DND-41 (cell line): ENCODE measurements at regions not wholly inside any gene's neighbourhood (a gene's known extent, or its start where the extent isn't known, plus 50 kb on each side); places are given as distances from the start of the nearest gene placed in this dataset.

Source experiments
- ATAC-seq: fragments of 200-7000 bp; cut with Tn5 transposase; 3 replicates; pipeline ENCODE4 v1.9.1; 2021; ENCODE audit warnings: low read depth; ENCODE audit not compliant: insufficient read depth
- DNase-seq: peaks from one replicate; pipeline ENCODE4 v3.0.0-alpha.2; 2020
- H2AFZ ChIP-seq: 2 replicates; pipeline ENCODE4 v1.6.0; 2012; ENCODE audit warnings: low read depth, low read length
- H3K27ac ChIP-seq: 2 replicates; pipeline ENCODE4 v1.5.1; 2012; ENCODE audit warnings: low read length, inconsistent platforms
- H3K27me3 ChIP-seq: fragments of 200-600 bp; sonication (generic); 2 replicates; pipeline ENCODE4 v1.6.0; 2012; ENCODE audit warnings: low read length, mild to moderate bottlenecking, inconsistent platforms; ENCODE audit not compliant: insufficient read depth, poor library complexity
- H3K36me3 ChIP-seq: 2 replicates; pipeline ENCODE4 v1.5.1; 2012; ENCODE audit warnings: low read length, inconsistent platforms; ENCODE audit not compliant: insufficient read depth
- H3K4me1 ChIP-seq: 2 replicates; pipeline ENCODE4 v1.5.1; 2012; ENCODE audit warnings: mild to moderate bottlenecking, low read length; ENCODE audit not compliant: insufficient read depth
- H3K4me2 ChIP-seq: 2 replicates; pipeline ENCODE4 v1.6.0; 2012; ENCODE audit warnings: mild to moderate bottlenecking, moderate library complexity, low read length, inconsistent platforms; ENCODE audit not compliant: insufficient read depth
- H3K4me3 ChIP-seq, 2 experiments: fragments of 200-600 bp in 1 of 2; shearing (Covaris generic) in 1 of 2; 2 replicates each; pipeline ENCODE4 v1.5.1; 2012 to 2016; ENCODE audit warnings: inconsistent platforms in 2 of 2, low read length in 2 of 2, mild to moderate bottlenecking in 2 of 2, low read depth in 1 of 2, moderate library complexity in 1 of 2
- H3K79me2 ChIP-seq: 2 replicates; pipeline ENCODE4 v1.6.0; 2012; ENCODE audit warnings: low read length, inconsistent platforms; ENCODE audit not compliant: insufficient read depth
- H3K9ac ChIP-seq: 2 replicates; pipeline ENCODE4 v1.6.0; 2012; ENCODE audit warnings: low read depth, mild to moderate bottlenecking, inconsistent platforms, low read length, moderate library complexity
- H3K9me3 ChIP-seq: 2 replicates; pipeline ENCODE4 v1.5.1; 2012; ENCODE audit warnings: low read length, moderate library complexity, mild to moderate bottlenecking, inconsistent platforms; ENCODE audit not compliant: insufficient read depth, severe bottlenecking
- H4K20me1 ChIP-seq: 2 replicates; pipeline ENCODE4 v1.6.0; 2012; ENCODE audit warnings: low read length; ENCODE audit not compliant: insufficient read depth
- CTCF ChIP-seq: IDR thresholded peaks from 2 replicates; pipeline ENCODE4 v1.5.1; 2012; ENCODE audit warnings: borderline replicate concordance, low read length, moderate library complexity, mild to moderate bottlenecking; ENCODE audit not compliant: poor library complexity, severe bottlenecking; ENCODE audit errors: extremely low read depth
- EZH2 ChIP-seq: IDR thresholded peaks from 3 replicates; pipeline ENCODE4 v1.6.1; 2012; ENCODE audit warnings: borderline replicate concordance, low read depth, mild to moderate bottlenecking, moderate library complexity, low read length, inconsistent platforms; ENCODE audit not compliant: severe bottlenecking

- Histone ChIP-seq H3K4me2 (no peak overlapping the region), H2AFZ (no peak overlapping the region), H3K9ac (no peak overlapping the region), H3K27ac (no peak overlapping the region), H3K79me2 (no peaks in the 10 kb centered on the region), H3K4me3 (no peak overlapping the region), H4K20me1 (no peaks in the 10 kb centered on the region), H3K27me3 (no peaks in the 10 kb centered on the region), H3K36me3 (no peaks in the 10 kb centered on the region), H3K9me3 (no peaks in the 10 kb centered on the region), H3K4me1 (no peaks in the 10 kb centered on the region)
- DNase-seq (no peak), ATAC-seq (no peak)
- TF ChIP-seq CTCF (no peak), EZH2 (no peak)
Measured at GRCh38 chr11:97498891-97499290, 1109.1 kb downstream of the JRKL start.

- Histone ChIP-seq H3K4me1 (no peaks in the 10 kb centered on the region), H3K9ac (no peak overlapping the region), H3K27me3 (no peaks in the 10 kb centered on the region), H3K27ac (no peak overlapping the region), H3K9me3 (no peaks in the 10 kb centered on the region), H2AFZ (no peak overlapping the region), H3K36me3 (no peaks in the 10 kb centered on the region), H4K20me1 (no peaks in the 10 kb centered on the region), H3K79me2 (no peaks in the 10 kb centered on the region), H3K4me2 (no peak overlapping the region), H3K4me3 (no peak overlapping the region)
- DNase-seq (no peak), ATAC-seq (no peak)
- no peak for TF ChIP-seq CTCF
- no peak for TF ChIP-seq EZH2
Measured at GRCh38 chr11:97502201-97502600, 1112.4 kb downstream of the JRKL start.

GRCh38 chr11:97506076-97506759 lies 1116.4 kb downstream of the JRKL start:
- Histone ChIP-seq H4K20me1 (no peaks in the 10 kb centered on the region), H3K79me2 (no peaks in the 10 kb centered on the region), H3K4me1 (no peaks in the 10 kb centered on the region), H3K27ac (no peak overlapping the region), H3K27me3 (no peaks in the 10 kb centered on the region), H3K36me3 (no peaks in the 10 kb centered on the region), H3K4me3 (no peak overlapping the region), H3K4me2 (no peak overlapping the region), H2AFZ (no peak overlapping the region), H3K9ac (no peak overlapping the region), H3K9me3 (no peaks in the 10 kb centered on the region)
- no peak for ATAC-seq
- DNase-seq: no peak
- no peak for TF ChIP-seq CTCF
- no peak for TF ChIP-seq EZH2
